GM21423 (cell line): ENCODE measurements at regions not wholly inside any gene's neighbourhood (a gene's known extent, or its start where the extent isn't known, plus 50 kb on each side); places are given as distances from the start of the nearest gene placed in this dataset.

Source experiments
- ATAC-seq: cut with Tn5 transposase; IDR thresholded peaks from one replicate; pipeline ENCODE4 v1.9.1; 2021; ENCODE audit warnings: mild to moderate bottlenecking, moderate library complexity; ENCODE audit not compliant: unreplicated experiment

GRCh38 chr14:52380294-52380693, 66.2 kb downstream of the PTGER2 start:
- peak; percentile 99 for ATAC-seq
